ENCODE measurements at regions not wholly inside any gene's neighbourhood (a gene's known extent, or its start where the extent isn't known, plus 50 kb on each side); places are given as distances from the start of the nearest gene placed in this dataset.

- Histone ChIP-seq H3K4me1 (ENCODE audit: control insufficient read depth, extremely low read depth, insufficient read depth, low read length) (no peaks in the 10 kb centered on the region), H3K4me2 (ENCODE audit: extremely low read depth, insufficient read depth, low read length) (no peak overlapping the region), H4K20me1 (ENCODE audit: control insufficient read depth, extremely low read depth, insufficient read depth, low read length) (no peaks in the 10 kb centered on the region), H3K9me3 (ENCODE audit: control insufficient read depth, insufficient read depth, low read depth, low read length) (no peaks in the 10 kb centered on the region), H3K4me3 (replicated peaks in 1 of 4; ENCODE audit: control extremely low read depth in 1 of 4, insufficient read depth in 1 of 4, low read depth in 3 of 4, low read length in 4 of 4) (no peak overlapping the region), H3K27ac (ENCODE audit: insufficient read depth, low read length) (no peak overlapping the region), H3K9ac (ENCODE audit: insufficient read depth, low read length) (no peak overlapping the region), H3K27me3 (ENCODE audit: control insufficient read depth, insufficient read depth, low read length) (no peaks in the 10 kb centered on the region), H3K36me3 (ENCODE audit: control insufficient read depth, insufficient read depth, low read length) (no peaks in the 10 kb centered on the region), H3K79me2 (ENCODE audit: control insufficient read depth, insufficient read depth, low read length) (no peaks in the 10 kb centered on the region), H2AFZ (ENCODE audit: low read length) (no peak overlapping the region)
- TF ChIP-seq CTCF (conservative IDR thresholded peaks at IDR 0.05 in 1 of 2, IDR thresholded peaks at IDR 0.05 in 1 of 2; ENCODE audit: low read depth in 1 of 2, low read length in 2 of 2) = no peak
- no peak for TF ChIP-seq EZH2 (IDR thresholded peaks at IDR 0.05; ENCODE audit: low read length, missing control alignments)
- DNase-seq (ENCODE audit: low read depth in 2 of 2) = peak in 1 of 2 donors; percentile 55
These were observed 111.7 kb downstream of the ESM1 start for GRCh38 chr5:54873691-54874090.

- H3K27ac ChIP-seq (ENCODE audit: insufficient read depth, low read length) = no peak overlapping the region
- no peaks in the 10 kb centered on the region for H3K36me3 ChIP-seq (ENCODE audit: control insufficient read depth, insufficient read depth, low read length)
- no peaks in the 10 kb centered on the region for H3K9me3 ChIP-seq (ENCODE audit: control insufficient read depth, insufficient read depth, low read depth, low read length)
- no peaks in the 10 kb centered on the region for H4K20me1 ChIP-seq (ENCODE audit: control insufficient read depth, extremely low read depth, insufficient read depth, low read length)
- no peak overlapping the region for H3K9ac ChIP-seq (ENCODE audit: insufficient read depth, low read length)
- no peaks in the 10 kb centered on the region for H3K4me1 ChIP-seq (ENCODE audit: control insufficient read depth, extremely low read depth, insufficient read depth, low read length)
- no peak overlapping the region for H3K4me2 ChIP-seq (ENCODE audit: extremely low read depth, insufficient read depth, low read length)
- no peak for DNase-seq (ENCODE audit: low read depth in 2 of 2)
- no peak for TF ChIP-seq CTCF (conservative IDR thresholded peaks at IDR 0.05 in 1 of 2, IDR thresholded peaks at IDR 0.05 in 1 of 2; ENCODE audit: low read depth in 1 of 2, low read length in 2 of 2)
- no peak for TF ChIP-seq EZH2 (IDR thresholded peaks at IDR 0.05; ENCODE audit: low read length, missing control alignments)
- H3K4me3 ChIP-seq (replicated peaks in 1 of 4; ENCODE audit: control extremely low read depth in 1 of 4, insufficient read depth in 1 of 4, low read depth in 3 of 4, low read length in 4 of 4) = no peak overlapping the region
- no peak overlapping the region for H2AFZ ChIP-seq (ENCODE audit: low read length)
- no peaks in the 10 kb centered on the region for H3K79me2 ChIP-seq (ENCODE audit: control insufficient read depth, insufficient read depth, low read length)
- H3K27me3 ChIP-seq (ENCODE audit: control insufficient read depth, insufficient read depth, low read length) = no peaks in the 10 kb centered on the region
These were observed 112.6 kb downstream of the ESM1 start for GRCh38 chr5:54872810-54873209.

- TF ChIP-seq CTCF (conservative IDR thresholded peaks at IDR 0.05 in 1 of 2, IDR thresholded peaks at IDR 0.05 in 1 of 2; ENCODE audit: low read depth in 1 of 2, low read length in 2 of 2) (no peak), EZH2 (IDR thresholded peaks at IDR 0.05; ENCODE audit: low read length, missing control alignments) (no peak)
These were observed 115.1 kb downstream of the ESM1 start for GRCh38 chr5:54870271-54870670.

More at GRCh38 chr5:54870271-54870670, 115.1 kb downstream of the ESM1 start:
- no peak overlapping the region for H3K9ac ChIP-seq (ENCODE audit: insufficient read depth, low read length)
- peak in 1 of 2 donors; percentile 59 for DNase-seq (ENCODE audit: low read depth in 2 of 2)
- H3K79me2 ChIP-seq (ENCODE audit: control insufficient read depth, insufficient read depth, low read length) = no peaks in the 10 kb centered on the region
- no peaks in the 10 kb centered on the region for H4K20me1 ChIP-seq (ENCODE audit: control insufficient read depth, extremely low read depth, insufficient read depth, low read length)
- H3K9me3 ChIP-seq (ENCODE audit: control insufficient read depth, insufficient read depth, low read depth, low read length) = no peaks in the 10 kb centered on the region
- no peak overlapping the region for H3K27ac ChIP-seq (ENCODE audit: insufficient read depth, low read length)
- no peak overlapping the region for H3K4me3 ChIP-seq (replicated peaks in 1 of 4; ENCODE audit: control extremely low read depth in 1 of 4, insufficient read depth in 1 of 4, low read depth in 3 of 4, low read length in 4 of 4)
- no peaks in the 10 kb centered on the region for H3K27me3 ChIP-seq (ENCODE audit: control insufficient read depth, insufficient read depth, low read length)
- H3K36me3 ChIP-seq (ENCODE audit: control insufficient read depth, insufficient read depth, low read length) = no peaks in the 10 kb centered on the region
- no peaks in the 10 kb centered on the region for H3K4me1 ChIP-seq (ENCODE audit: control insufficient read depth, extremely low read depth, insufficient read depth, low read length)
- H2AFZ ChIP-seq (ENCODE audit: low read length) = no peak overlapping the region
- no peak overlapping the region for H3K4me2 ChIP-seq (ENCODE audit: extremely low read depth, insufficient read depth, low read length)
